ACHN (cell line): ENCODE measurements at regions not wholly inside any gene's neighbourhood (a gene's known extent, or its start where the extent isn't known, plus 50 kb on each side); places are given as distances from the start of the nearest gene placed in this dataset.
"Not testable (repeated sequence)": the region's sequence is repeated elsewhere in the genome, so short reads cannot be mapped to it uniquely, and the experiment has no call there.

ENCODE experiments used
- DNase-seq: peaks from one replicate; pipeline ENCODE4 v3.0.0-alpha.2; 2015
- in situ Hi-C: cut with HindIII; loops from 2 replicates; pipeline ENCODE4 v1.10.0; 2017; ENCODE audit warnings: low sequenced_read_pairs, low pct_ligation_motif_present, low pct_unique_long_range_greater_than_20kb

DNA sequence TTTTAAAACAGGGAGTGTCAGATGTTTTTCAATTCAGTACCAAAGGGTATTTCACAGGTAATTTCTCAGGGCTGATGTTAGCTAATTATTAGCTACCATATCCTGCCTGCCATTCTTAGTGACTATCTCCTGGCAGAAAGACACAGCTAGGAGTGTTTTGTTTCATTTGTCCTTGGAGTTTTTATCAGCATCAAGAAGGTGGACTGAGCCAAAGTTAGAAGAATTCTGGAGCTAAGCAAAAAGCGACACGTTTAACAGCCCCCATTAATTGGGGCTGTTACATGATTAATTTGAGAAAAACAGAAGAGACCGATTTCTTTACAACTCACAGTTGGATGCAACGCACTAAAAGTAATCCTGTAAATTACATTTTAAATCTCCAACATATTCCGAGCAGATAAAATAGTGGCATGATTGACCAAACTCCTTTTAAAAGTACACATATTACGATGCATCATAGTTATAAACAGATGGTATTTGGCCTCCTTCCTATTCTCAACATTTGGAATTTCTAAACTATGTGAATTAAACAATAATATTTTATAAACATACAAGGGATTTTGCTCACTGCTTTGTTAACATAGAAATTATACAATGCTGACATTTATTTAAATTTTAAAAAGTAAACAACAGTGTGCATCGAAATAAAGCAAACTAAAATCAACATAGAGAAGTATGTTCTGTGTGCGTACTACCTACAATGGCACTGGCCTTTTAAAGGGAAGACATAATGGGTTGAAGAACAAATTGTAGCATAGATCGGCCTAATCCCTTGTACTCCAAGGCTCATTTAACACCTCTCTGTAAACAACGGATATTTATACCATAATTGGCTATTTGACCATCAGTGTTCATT, 585.1 kb downstream of the ZEB2 start:
- peak; percentile 23 for DNase-seq
- in situ Hi-C loops: no loop called here

DNA sequence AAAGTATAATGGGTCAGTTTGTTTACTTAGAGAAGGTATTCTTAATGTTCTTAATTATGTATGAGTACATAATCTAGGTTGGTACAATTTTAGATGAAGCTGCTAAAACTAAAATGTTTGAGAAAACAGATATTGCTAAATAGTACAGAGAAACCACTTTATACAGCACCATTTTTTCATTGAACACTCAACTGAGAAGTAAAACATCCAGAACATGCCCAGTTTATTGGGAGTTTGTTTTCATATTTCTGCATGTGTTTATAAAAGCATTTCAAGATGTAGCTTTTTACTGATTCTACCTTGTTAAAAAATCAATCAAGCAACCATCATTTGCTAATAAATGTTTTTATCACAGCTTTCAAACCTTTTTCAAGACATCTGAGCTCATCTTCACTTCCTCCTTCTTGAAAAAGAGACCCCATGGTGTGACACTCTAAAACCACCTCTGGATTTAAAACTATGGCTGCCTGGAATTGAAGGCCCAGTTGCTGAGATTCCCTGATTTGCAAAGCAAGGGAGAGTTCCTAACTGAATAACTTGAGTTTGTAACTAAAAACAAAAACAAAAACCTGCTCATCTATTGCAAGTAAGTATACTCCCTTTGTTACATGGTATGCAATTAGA, 585.9 kb downstream of the ZEB2 start:
- DNase-seq: no peak
- in situ Hi-C loops: no loop called here

DNA sequence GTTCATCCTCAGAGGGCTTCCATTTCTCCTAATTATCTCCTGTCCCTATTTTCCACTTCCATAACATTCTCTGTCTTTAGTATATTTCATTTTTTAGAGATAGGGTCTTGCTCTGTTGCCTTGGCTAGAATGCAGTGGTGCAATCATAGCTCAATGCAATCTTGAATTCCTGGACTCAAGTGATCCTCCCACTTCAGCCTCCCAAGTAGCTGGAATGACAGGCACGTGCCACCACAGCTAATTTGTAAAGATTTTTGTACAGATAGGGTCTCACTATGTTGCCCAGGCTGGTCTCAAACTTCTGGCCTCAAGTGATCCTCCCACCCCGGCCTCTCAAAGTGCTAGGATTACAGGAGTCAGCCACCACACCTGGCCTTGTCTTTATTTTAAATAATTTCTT, 589.0 kb downstream of the ZEB2 start:
- no peak for DNase-seq
- in situ Hi-C loops: no loop called here

DNA sequence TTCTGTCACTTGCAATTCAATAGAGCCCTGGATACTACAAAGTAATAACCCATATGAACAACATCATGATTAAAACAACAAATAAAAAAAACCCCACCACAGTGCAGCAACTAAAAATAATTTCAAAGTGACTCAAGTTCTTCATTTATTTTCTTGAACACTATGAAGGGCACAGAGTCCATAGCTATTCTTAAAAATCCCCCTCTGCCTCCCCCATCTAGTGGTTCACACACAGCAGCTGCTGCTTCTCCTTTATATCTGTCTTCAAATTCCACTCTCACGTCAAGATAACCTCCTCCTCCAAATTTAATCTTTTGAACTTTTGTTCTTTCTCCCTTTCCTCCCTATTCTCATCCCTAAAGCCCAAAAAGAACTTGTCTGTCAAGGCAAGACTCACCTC, 591.3 kb downstream of the ZEB2 start:
- DNase-seq: no peak
- in situ Hi-C loops: no loop called here

DNA sequence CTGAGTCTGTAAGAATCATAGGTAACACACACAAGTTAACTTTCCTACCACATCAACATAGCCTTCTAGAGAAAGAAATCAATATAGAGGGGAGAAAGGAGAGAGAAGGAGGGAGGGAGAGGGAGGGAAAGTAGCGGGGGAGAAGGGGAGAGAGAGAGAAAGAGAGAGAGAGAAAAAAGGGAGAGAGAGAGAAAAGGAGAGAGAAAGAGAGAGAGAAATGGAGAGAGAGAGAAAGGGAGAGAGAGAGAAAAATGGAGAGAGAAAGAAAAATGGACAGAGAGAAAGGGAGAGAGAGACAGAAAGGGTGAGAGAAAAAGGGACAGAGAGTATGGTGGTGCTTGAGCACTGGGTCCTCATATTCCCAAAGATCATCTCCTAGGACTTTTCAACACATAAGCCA, 591.7 kb downstream of the ZEB2 start:
- no peak for DNase-seq
- in situ Hi-C loops: no loop called here

DNA sequence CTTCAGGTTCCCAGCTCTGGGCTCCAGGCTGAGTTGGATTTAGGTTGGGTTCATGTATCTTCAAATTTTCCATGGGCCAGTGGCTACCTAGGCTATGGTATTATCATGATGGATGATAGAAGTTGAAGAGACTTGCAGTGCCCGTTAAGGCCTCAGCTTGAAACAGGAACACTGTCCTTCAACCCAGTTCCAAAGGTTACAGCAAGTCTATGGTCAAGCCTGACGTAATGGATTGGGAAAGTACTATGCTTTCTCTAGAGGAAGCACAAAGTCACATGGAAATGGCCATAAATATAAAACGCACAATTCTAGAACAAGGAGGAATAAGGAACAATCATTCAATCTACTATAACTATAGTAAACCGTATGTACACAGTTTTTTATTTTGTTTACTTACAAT, 593.2 kb downstream of the ZEB2 start:
- DNase-seq: no peak
- in situ Hi-C loops: no loop called here

DNA sequence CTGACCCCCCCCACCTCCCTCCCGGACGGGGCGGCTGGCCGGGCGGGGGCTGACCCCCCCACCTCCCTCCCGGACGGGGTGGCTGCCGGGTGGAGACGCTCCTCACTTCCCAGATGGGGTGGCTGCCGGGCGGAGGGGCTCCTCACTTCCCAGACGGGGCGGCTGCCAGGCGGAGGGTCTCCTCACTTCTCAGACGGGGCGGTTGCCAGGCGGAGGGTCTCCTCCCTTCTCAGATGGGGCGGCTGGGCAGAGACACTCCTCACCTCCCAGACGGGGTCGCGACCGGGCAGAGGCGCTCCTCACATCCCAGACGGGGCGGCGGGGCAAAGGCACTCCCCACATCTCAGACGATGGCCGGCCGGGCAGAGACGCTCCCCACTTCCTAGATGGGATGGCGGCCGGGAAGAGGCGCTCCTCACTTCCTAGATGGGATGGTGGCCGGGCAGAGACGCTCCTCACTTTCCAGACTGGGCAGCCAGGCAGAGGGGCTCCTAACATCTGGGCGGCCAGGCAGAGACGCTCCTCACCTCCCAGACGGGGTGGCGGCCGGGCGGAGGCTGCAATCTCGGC, 597.6 kb downstream of the ZEB2 start:
- DNase-seq, in situ Hi-C loops: not testable (repeated sequence)

DNA sequence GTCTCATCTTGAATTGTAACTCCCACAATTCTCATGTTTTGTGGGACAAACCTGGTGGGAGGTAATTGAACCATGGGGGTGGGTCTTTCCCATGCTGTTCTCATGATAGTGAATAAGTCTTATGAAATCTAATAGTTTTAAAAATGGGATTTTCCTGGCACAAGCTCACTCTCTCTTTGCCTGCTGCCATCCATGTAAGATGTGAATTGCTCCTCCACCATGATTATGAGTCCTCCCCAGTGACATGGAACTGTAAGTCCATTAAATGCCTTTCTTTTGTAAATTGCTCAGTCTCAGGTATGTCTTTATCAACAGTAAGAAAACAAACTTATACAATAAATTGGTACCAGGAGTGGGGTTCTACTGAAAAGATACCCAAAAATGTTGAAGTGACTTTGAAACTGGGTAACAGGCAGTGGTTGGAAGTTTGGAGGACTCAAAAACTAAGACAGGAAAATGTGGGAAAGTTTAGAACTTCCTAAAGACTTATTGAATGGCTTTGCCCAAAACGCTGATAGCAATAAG, 601.4 kb downstream of the ZEB2 start:
- in situ Hi-C loops: no loop called here
- DNase-seq: no peak

DNA sequence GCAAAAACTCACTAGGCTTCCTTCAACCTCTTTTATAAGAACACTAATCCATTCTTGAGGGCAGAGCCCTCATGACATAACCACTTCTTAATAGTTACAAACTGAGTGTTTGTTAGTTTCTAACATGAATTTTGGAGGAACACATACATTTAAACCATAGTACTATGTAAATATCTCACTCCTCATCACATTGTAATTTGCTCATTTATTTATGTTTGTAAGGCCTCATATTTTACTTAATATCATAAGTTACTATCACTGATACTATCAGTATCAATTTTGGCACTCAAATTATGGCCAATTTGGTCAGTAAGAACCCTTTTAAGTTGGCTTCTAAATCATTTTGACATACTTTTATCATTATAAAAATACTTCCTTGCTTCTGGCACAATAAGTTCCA, 603.1 kb downstream of the ZEB2 start:
- in situ Hi-C loops: no loop called here
- DNase-seq: no peak

DNA sequence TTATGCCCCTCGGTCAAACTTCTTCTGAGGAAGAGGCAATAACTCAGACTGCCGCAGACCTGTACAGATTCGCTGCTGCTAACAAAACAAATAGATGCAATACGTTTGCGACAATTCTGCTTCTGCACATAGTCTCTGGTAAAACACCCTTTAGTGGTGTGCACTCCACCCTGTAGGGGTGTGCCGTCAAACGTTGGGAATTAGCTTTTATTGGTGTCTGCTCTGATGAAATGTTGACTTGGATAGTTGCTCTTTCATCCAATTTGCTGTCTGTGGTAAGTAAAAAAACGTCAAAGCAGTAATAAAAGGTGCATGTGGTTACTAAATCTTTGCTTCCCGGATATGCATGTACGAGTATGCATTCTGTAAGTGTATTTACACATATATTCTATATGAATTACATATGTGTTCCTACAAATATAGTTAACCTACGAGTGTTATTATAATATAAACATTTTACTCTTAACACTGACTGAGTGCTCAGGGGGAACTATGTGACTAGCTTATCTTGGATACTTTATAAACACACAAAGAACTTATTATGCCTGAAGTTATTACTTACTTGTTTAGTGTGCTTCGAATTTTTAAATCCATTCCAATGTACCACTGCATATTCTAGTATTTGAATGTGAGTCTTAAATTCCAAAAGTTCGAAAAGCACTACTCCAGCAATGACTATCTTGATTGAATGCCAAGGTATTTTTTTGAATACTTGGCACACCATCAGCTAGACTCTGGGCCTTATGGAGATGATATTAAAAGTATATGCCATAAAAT, 610.2 kb downstream of the ZEB2 start:
- no peak for DNase-seq
- in situ Hi-C loops: no loop called here

DNA sequence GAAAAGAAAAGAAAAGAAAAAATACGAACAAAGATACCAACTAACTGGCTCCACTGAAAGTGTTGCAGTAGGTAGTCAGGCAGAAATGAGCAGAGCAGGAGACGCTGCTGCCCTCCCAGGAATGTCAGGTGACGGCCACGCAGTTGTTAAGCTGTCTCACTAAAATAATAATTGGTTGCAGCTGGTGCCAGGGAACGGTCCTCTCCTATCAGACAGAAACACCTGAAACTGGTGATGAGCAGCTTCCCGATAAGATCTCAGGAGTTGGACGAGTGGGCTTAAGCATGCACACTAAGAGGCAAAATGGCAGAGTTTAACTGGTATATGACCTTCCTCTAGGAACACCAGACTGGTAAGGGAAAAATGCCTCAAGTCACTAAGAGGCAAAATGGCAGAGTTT, 611.1 kb downstream of the ZEB2 start:
- in situ Hi-C loops: no loop called here
- DNase-seq: no peak

DNA sequence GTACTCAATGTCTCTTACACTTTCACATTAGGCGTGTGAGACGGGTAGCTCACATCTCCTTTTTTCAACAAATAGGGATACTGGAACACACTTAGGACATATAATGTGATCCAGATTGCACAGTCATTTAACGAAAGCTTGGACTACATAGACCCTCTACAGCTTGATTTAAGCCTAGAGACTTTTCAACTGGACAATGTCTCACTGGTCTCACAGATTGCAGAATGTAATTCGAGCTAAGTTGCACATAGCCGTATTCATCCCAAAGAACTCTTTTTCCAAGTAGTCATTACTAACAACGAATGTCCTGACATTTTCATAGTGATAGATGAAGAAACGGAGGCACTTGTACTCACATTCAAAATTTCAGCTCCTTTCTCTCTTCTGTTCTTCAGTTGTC, 612.1 kb downstream of the ZEB2 start:
- in situ Hi-C loops: no loop called here
- no peak for DNase-seq

DNA sequence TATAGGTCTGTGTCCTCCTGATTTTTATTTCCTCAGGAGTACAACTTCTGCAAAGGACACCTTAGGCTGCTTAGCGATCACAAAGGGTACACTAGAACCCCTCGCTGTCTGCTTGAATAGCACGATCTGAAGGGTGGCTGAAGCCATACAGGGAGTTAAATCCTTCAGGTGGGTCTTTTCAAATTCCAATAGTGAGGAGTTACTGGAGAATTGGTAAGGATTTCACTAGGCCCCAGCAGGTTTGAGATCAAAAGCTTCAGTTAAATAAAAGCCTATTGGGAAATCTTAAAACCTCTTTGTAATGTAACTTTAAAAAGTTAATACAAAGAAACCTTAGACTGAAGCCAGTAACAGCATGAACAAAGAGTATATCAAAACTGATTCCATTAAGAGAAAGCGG, 613.1 kb downstream of the ZEB2 start:
- in situ Hi-C loops: no loop called here
- DNase-seq: no peak

DNA sequence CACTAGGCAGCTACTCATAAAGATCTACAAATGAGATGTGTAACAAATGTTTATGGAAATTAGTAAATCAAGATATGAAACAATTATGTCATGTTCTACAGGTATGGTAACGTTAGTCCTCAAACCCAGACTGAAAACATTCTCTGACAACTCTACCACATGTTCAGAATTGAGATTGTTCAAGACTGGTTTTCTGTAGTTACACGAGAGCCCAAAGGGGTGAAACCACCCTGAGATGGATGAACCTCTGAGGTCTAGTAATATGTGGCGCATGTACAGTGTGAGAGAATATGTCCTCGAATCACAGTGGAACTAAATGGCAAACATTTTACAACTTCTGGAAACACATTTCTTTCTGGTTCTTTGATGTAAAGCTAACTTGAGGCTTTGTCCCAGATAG, 614.3 kb downstream of the ZEB2 start:
- DNase-seq: no peak
- in situ Hi-C loops: no loop called here

DNA sequence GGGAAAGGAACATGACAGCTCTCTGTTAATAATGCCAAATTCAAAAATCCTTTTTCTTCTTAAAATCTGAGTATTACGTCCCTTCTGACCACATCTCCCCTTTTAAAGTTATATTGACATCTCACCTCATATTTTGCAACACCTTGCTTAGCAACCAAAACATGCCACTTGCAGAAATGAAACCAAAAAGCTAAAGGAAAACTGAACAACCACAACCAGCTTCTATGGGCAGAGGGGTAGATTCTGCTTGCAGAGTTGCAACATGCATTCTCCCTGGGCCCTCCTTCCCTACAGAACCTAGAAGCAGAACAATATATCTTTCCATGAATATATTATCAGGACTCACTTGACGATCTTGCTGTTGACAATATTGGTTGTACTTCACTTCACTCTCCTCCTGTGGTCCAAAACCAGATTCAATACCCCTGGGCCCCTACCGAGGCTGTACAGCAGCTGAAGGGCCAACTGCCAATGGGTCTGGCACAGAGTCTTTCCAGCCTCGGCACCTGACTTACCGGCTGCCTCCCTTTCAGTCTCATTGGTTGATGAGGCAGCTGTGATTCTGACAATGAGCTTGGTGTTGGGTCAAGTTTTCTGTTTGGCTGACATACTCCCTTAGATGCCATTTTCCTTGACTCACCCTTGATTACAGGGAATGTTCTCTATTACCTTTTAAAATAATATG, 616.6 kb downstream of the ZEB2 start:
- no peak for DNase-seq
- in situ Hi-C loops: no loop called here

DNA sequence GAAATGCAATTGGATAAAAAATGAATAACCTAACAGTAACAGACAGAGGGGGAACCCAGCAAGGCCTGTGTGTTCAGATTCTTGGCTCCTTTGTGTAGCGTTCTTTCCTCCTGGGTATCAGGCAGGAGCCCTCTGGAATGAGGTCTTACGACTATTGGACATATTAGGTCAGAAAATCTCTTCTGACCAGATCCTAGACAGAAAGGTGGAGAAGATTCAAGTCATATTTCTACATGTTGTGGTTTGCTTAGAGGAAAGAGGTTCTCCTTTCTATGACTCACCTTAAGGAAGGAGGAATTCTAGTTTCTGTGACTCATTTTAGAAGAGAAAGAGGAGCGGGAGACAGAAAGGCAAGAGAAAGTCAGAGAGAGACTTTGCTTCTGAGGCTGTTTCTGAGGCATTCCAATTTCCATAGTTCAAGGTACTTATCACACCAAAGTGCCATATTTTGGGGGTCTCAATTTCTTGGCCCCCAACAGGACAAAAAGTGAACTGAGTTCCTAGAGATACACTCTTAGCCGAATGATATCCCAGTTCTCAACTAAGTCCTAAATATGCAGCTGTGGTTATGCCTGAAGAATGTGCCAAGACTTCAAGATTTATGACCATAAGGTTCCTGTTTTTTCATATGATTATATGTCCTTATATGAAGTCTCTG, 618.6 kb downstream of the ZEB2 start:
- DNase-seq: peak; percentile 82
- in situ Hi-C loops: no loop called here

DNA sequence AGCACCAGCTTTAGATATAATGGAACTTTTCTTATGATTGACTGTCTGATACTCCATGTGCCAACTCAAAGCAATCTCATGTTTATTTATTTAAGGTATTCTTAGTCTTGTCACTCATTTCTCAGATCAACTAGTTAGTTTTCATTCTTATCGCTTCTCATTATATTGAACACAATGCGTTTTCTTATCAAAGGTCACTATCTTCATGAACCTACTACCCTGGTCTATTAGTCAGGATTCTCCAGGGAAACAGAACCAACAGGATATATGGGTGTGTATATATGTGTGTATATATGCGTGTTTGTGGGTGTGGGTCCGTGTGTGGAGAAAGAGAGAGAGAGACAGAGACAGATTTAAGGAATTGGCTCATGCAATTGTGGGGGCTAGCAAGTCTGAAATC, 619.9 kb downstream of the ZEB2 start:
- in situ Hi-C loops: no loop called here
- no peak for DNase-seq

DNA sequence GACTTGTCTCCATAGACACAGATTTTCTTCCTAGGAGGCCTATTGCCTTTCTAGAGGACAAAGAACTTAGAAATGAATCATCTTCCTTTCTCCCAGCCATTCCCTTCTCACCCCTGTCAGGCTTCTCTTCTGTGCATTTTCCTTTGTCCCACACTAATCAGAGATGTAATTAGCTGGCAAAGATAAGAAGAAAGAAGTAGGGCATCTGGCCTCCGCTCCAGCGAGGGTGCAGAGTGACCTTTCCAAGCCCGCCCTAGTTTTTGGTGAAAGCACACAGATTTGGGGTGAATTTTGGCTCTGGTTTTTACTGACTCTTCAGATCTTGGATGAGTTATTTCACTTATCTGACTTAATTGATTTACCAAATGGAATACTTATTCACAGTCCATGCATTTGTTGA, 626.5 kb downstream of the ZEB2 start:
- no peak for DNase-seq
- in situ Hi-C loops: no loop called here
